HG03378 (cell line): ENCODE measurements at regions not wholly inside any gene's neighbourhood (a gene's known extent, or its start where the extent isn't known, plus 50 kb on each side); places are given as distances from the start of the nearest gene placed in this dataset.

ENCODE experiments used
- ATAC-seq: cut with Tn5 transposase; IDR thresholded peaks from one replicate; pipeline ENCODE4 v1.9.1; 2021; ENCODE audit warnings: mild to moderate bottlenecking, moderate library complexity; ENCODE audit not compliant: unreplicated experiment

DNA sequence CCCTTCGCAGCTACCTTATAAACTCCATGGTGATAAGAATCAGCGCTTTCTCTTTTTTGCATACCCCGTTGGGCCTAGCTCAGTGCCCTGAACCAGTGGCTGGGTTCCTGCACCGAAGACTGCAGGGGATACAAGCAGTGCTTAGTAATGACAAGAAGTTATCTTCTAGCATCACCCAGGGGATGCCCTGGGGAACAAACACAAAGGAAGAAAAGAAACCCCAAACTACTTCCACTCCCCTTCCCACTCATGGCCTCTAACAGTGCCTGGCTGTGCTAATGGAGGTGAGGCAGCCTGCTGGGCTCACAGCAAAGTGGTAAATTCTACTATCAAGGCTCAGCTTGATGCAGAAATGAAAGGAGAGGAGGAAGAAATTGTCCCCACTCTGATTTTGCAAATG is 314.7 kb downstream of the TXNL1 start:
- no peak for ATAC-seq

DNA sequence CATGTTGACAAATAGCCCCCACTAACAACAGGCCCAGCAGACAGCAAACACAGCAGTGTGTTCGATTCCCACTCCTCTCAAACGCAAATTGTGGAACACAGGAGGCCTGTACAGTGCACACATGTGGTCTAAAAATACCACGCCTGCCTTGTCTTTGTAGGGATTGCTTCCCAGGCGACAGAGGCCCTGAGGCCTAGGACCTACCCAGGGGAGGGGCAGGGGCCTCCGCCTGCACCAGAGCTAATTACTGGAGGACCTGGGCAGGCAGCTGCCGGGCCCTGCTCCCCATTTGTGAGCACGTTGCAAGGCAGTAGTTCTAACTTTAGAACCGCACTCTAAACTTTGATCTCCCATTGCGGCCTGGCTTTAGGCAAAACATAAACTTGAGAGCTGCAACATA is 316.0 kb downstream of the TXNL1 start:
- ATAC-seq = no peak

DNA sequence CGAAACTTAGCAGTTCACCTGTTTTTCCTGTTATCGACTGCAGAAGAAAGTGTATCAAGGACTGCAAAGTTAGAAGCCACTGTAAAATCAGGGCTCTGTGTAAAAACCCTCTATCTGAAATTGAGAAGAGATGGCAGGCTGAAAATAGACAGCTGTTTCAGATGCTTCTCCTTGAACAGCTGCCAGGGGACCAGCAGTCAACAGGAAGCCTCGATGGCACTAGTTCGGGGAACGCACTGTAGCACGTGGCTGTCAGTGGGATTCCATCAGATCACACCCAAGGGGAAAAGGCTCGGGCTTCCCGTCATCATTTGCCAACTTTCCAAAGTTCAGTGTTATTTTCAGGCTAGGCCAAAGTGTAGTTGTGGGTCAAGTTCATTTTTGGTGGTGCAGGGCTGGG is 316.9 kb downstream of the TXNL1 start:
- ATAC-seq = no peak

DNA sequence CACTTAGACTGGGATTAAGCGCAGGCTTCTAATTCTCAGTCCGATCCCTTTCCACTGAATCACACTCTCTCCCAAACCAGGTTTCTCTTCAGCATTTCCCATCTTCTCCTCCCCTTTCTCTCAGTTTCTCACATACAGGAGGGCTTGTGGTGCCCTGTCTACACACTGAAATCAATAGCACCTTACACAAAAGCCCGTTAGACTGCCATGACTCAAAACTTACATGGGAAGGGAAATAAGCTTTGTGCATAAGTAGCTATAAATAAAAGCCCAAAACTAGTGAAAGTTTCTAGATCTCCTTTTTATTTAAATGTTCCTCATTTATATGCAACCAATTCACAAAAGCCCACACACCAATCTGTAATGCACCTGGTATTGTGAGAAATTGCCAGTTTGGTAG is 318.4 kb downstream of the TXNL1 start:
- ATAC-seq = no peak

DNA sequence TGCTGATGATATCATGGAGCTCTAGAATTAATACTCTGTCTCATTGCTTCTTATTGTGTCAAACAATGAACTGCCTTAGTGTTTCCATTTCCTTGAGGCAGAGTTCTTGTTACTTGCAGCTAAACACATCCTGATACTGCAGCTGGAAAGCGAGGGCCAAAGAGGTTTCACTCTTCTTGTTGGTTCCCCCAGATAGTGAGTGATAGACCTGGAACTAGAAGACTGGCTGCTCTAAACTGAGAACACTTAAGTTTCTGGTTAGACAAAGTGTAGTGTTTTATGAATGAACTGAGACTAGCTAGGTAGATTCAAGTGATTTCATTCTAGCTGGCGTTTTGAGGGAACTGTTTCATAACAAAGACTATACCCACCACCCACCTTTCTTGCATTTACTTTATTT is 321.7 kb downstream of the TXNL1 start:
- no peak for ATAC-seq

DNA sequence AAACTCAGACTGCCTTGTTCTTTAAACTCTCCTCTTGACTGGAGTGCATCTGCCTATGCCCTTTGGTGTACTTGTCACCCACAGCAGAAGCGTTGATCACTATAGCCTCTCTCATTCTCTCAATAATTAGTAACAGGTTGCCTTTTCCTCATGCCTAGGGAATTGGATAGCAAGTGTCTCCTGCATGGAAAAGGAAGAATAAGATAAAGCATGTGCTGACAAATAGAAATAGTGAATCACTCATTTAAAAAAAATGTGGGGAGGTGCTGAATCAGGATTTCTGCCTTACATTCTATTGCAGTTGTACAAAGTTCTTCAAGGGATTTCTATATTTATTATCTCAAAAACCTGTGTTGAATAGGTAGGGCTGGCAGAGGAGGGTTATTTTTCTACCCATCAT is 323.0 kb downstream of the TXNL1 start:
- ATAC-seq = no peak

DNA sequence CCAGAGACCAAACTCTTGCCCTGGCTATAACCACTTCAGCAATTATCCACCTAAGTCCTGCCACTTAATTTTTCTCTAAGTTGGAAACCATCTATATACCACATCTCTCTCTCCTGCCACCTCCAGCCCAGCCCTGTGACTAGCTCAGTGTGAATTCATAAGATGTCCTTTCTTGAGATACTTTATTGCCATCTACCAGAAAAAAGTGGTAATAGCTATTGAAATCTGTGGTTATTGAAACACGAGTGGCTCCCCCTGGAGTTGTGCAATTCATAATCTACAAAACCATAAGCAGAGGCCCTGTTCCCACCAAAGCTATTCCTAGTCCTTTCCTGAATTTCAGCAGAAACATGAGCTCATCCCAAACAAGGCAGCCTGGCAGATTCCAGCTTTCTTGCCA is 324.0 kb downstream of the TXNL1 start:
- ATAC-seq = no peak

DNA sequence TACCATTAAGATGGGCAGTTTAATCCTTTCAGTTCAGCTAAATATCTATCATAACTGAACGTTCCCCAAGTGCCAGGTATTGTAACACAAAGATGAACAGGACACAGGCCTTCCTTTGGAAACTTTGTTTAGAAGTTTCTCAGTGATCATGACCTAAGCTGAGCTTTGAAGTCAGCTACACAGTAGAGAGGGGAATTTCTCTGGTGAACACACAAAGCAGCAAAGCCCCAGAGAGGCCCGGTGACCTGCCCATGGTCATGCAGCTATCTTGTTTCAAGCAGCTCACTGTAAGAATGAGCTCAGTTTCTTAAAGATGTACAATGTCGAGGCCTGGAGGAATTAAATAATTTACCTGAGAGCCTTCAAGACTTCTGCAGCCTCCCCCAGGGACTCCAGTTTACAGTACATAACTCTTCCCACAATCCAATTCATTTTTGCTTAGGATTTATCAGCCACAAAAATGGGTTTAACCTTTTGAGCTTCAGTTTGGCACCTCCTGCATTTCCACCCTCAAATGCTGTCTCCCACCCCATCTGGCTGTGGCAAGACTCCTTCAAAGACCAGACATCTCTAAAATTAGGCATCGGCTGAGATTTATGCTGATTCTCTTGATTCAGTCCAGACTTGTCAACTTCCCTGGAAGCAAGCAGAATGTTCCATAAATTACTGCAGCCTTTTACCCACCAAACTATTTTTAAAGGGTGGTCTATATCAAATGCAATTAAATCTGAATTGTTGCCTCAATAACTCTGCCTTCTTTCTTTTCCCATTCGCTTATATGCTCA is 325.6 kb downstream of the TXNL1 start:
- ATAC-seq = no peak

DNA sequence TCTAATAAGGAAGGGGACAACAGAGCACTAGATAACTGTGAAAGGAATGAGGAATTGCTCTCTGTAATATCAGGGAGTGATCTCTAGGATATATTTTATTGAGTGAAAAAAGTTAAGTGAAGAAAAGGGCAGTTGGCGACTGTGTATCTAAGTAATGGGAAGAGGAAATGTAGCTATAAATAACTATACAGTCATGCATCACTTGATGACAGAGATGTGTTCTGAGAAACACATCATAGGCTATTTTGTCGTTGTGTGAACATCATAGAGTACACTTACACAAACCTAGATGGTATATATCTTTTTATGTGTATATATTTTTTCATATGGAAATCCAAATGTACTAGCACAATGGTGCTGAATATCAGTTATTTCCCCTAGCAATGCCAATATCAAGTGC is 329.3 kb downstream of the TXNL1 start:
- no peak for ATAC-seq

DNA sequence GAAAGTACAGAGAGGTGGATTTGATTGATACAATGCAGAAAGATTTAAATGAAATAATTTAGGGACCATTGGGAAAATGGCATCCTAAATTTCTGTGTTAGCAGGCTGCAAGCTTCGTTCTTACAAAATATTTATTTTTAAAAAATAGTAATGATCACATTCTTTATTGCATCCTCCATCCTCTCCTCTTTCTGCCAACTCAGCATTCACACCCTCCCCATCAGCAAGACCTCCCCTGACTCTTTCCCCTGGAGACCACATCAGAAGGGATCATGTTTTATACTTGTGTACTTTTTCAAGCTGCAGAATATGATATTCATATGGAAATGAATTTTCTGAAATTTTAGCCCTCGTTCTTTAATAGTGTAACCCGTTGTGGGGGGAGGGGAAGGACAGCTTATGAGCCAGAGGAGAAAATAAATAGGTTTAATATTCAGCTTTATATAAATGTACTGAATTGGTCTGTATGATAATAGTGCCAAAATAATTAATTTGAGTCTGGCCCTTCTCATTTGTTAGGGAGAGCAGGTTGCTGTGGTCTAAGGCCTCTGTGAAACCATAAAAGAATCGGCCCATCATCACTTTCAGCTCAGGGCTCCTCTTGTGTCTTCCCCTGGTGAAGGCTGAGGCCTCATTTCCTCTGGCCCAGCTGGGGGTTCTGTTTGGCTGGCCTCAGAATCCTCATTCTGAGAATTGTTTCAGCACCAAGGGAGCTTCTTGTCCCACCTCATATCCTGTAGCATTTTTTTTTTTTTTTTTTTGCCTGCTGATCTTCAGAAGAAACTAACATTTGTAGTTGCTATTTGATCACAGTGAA is 330.8 kb downstream of the TXNL1 start:
- no peak for ATAC-seq

DNA sequence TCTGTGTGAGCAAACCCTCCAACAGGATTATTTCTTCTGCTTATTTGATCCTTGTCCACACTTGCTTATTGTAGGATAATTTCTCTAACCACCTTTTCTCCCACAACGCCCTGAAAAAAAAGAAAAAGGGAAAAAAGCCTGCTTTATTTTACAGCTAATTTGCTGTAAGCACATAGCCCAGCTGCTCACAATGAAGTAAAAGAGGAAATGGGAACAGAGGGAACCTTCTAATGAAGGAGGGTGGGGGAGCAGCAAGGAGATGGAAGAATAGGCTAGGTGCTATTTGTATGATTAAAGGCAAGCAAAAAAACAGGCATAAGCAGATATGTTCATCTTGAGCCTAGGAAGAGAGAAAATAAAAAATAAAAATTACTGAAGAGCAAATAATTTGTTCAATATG is 331.6 kb downstream of the TXNL1 start:
- ATAC-seq = no peak

DNA sequence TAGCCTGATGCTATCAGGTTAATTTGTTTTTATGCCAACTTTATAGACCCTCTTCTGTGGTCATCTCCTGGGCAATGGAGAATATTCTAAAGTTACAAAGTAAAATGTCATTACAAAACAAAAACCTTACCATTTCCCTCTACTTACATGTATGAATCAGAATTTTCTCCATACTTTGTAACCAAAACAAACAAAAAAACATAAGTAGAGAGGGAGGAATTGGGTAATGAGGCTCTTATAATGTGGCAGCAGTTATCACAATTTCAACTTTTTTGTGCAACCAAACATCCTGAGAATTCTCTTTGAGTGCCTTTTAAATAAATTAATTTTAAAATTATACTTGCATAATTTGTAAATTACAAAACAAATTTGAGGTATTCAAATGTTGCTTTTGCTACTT is 332.8 kb downstream of the TXNL1 start:
- ATAC-seq = no peak

DNA sequence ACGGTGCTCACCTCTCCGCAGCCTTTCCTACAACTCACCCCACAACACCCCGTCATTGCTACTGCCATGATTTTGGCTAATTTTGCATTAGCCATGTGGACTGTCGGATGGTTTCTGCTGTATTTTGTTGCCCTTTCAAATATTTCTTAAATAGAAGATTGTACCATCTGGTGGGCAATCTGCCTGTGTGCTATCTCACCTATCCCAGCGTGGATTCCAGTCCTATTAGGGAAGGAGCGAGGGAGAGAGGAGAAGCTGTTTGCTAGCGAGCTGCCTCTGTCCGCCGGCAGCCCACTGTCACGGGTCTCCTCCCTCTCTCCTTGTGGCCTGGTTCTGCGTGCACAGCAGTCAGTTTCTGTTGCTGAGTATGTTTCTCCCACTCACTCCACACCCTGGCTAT is 336.2 kb downstream of the TXNL1 start:
- ATAC-seq = no peak

DNA sequence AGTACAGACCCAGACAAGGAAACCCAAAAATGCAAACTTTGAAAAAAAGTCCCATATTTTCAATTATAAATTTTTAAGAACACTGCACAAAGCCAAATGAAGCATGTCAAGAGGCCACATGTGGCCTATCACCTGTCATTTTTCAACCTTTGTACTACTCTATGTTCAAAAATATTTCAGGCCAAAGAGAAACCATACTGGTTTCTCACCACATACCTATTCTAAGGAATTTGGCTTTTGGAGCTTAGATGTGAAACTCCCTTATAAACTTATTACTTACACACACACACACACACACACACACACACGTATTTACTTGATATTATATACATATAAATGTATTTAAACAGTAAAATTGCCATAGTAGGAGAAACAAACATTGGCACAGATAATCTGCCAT is 338.7 kb downstream of the TXNL1 start:
- no peak for ATAC-seq

DNA sequence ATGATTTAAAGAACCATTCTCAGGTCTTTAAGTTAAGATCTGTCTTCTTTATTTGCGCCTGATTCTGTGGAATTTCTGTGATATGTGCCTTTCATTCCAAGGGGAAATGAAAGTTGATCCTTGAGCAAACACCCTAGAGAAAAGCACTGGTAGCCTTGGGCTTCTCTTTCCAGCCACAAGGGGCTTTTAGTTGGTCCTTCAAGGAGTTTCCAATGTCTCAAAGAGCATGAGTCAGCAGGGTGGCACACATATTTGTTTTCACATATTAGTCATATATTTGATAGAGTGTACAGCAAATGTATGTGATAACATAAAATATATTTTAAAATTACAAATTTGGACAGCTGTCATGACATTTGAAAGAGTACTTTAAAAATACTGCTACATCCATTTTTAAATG is 339.5 kb downstream of the TXNL1 start:
- ATAC-seq = no peak

DNA sequence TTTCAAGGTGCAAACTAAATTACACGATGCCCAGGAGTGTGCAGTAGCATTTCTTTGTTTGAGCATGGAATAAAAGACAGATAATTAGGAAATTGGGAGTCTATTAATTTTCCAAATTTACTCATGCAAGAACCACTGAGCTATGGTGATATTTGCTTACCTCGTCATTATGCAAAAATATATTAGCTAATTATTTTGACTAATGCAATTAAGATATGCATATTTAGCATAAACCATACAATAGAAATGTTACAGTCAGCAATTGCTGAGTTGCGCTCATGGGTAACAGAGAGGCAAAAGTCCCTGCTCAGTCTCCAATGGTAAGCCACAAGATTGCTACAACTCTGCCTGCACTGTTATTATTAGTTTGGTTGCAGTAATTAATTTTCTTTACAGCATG is 342.0 kb downstream of the TXNL1 start:
- ATAC-seq = no peak

DNA sequence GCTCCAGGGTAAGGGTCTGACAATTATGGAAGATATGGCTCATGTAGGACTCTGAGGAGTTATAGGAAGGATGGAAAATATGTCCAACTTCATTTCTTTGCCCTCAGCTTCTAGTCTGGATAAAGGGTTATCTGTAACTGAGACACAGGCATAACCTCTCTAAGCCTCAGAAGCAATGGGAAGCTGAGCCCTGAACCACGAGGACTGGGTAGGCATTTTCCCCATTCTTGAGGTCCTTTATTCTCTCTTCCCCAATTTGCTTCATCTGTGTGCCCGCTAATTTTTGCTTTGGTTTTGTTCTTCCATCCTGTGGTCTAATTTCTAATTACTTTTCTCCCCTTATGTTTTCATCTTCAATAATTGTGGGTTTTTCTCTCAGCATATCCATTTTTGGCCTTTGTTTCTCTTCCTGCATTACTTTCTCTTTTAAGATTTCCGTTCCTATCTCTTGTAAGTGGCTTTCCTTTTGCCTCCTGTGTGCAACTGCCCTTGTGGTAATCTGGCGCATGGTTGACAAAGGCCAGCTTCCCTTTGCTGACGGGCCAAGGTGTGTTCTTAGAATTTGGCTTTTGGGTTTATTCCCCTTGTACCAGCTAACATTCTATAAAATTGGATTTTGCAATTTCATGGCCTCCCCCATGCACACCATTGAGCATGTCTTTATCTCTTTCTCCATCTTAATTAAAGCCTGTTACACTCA is 343.8 kb downstream of the TXNL1 start:
- ATAC-seq = no peak

DNA sequence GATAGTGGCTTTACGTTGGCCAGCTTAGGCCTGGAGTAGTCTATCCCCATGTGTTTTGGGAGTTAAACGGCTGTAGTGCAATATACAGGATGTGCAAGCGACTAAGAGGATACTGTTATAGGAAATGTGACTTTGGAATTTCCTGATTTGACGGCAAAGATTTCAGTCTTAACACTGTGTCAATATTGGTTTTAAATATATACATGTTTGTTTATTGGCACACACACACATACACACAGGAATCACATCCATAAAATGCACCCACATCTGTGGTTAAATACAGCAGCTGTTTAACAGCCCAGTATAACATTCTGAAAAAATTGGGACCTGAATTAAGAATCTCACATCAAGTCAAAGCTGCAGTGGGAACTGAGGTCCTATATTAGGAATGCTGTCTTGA is 347.1 kb downstream of the TXNL1 start:
- no peak for ATAC-seq

DNA sequence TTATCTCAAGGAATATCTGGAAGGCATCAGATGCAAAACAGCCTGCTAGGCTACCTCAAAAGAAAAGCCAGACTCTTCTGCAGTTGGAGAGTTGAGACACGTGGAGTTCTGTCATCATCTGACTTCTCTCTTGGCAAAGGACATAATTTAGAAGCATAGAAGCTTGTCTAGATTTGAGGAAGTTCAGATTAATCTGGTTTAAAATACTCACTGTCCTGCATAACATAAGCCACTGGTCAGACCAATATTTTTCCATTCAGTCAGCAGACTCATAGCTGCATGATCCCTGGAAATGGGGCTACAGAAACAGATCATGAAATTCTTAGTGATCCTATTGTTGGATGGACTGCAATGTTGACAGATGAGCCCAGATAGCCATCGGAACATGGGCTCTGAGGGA is 349.0 kb downstream of the TXNL1 start:
- no peak for ATAC-seq

DNA sequence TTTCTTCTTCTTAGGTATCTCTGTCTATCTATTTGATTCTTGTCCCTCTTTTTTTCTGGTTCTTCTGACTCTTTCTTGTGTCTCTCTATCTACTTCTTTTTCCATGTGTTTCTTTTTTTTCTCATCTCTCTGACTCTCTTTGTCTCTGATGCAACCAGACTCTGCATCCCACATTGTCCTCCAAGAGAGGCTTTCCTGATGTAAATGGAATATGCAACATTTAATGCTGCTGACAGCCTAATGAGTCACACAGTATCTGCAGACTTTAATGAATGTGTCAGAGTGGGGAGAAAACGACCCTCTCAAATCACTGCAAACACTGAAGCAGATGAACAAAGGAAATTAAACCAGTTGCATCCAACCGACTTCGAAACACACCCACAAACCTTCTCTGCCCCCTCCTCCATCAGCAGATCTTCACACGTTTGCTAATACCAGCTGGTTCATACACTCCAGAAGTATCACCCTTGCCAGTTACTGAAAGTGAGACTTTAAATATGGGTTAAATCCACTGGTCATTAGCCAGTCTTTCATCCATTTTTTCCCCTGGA is 351.5 kb downstream of the TXNL1 start:
- no peak for ATAC-seq

DNA sequence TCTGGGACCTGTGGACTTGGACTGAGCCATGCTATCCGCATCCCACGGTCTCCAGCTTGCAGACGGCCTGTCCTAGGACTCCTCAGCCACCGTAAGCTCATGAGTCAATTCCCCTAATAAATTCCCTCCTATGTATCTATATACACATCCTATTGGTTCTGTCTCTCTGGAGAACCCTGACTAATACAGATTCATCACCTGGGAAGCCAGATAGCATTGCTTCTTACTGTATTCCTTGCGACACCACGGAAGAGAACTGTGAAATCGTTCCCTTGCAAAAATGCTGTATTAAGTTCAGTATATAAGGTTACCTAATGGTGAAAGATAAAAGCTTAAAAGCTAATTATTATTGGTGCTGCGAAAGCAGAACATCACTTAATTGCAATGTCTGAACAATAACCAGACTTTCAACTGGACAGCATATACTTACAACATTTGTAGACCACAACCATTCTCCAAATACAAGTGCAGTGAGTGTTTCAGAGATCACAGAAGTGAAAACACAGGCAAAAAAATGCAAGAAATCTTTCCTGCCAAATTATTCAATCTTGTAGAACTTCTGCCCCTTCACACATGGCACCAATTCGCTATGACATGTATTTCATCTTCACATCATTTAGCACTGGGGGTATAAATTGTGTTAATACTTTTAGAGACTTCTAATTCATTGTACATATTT is 352.9 kb downstream of the TXNL1 start:
- ATAC-seq = no peak
